ENCODE measurements at regions not wholly inside any gene's neighbourhood (a gene's known extent, or its start where the extent isn't known, plus 50 kb on each side); places are given as distances from the start of the nearest gene placed in this dataset.
"Not testable (repeated sequence)": the region's sequence is repeated elsewhere in the genome, so short reads cannot be mapped to it uniquely, and the experiment has no call there.

DNA sequence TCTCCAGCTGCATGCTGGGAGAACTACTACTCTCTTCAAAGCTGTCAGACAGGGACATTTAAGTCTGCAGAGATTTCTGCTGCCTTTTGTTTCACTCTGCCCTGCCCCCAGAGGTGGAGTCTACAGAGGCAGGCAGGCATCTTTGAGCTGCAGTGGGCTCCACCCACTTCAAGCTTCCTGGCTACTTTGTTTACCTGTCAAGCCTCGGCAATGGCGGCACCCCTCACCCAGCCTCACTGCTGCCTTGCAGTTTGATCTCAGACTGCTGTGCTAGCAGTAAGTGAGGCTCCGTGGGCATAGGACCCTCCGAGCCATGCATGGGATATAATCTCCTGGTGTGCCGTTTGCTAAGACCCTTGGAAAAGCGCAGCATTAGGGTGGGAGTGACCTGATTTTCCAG is 61.7 kb downstream of the DMRTA1 start:
- not testable (repeated sequence) for DNase-seq

DNA sequence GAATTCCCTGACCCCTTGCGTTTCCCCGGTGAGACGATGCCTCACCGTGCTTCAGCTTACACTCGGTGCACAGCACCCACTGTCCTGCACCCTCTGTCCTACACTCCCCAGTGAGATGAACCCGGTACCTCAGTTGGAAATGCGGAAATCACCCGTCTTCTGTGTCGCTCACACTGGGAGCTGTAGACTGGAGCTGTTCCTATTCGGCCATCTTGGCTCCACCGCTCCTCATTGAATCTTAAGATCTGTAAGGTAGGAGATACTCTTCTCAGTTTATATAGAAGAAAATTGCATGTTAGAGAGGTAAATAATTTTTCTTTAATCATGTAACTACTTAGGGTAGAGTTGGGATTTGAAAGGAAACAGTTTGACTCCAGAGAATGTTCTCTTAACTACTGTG is 62.2 kb downstream of the DMRTA1 start:
- DNase-seq, result no peak

DNA sequence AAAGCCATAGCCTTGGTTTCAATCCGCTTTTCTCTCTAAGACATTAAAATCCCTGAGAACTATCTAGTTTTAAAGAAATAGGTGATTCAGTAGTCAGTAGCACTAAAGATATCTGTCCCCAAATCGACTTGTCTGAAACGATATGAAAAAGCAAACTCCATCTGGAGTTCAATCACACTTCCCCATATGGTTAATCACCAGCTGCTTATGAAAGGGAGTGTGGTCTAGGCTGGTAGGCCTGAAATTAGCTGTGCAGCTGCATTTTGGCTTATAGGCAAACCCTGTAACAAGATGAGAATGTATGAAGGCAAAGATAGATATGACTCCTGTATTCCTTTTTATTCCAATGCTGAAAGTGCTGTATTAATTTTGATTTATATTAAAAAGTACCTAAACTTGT is 65.9 kb downstream of the DMRTA1 start:
- no peak for DNase-seq

DNA sequence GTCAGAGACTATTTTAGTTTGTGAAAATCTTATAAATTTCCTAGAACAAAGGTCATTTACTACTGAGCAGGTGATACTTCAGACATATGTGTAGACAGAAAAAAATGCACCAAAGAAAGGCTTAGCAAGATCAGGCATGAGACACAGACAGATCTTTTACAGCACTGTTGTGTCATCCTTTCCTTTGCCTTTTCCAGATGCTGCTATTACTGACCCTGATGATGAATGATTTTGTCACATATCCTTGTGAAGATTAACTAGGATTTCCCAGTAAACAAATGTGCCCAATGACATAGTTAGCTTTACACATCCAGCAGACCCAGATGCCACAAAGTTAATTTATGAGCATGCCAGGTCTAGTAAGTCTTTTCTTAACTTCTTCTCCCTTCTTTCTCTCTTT is 68.2 kb downstream of the DMRTA1 start:
- DNase-seq, result no peak

DNA sequence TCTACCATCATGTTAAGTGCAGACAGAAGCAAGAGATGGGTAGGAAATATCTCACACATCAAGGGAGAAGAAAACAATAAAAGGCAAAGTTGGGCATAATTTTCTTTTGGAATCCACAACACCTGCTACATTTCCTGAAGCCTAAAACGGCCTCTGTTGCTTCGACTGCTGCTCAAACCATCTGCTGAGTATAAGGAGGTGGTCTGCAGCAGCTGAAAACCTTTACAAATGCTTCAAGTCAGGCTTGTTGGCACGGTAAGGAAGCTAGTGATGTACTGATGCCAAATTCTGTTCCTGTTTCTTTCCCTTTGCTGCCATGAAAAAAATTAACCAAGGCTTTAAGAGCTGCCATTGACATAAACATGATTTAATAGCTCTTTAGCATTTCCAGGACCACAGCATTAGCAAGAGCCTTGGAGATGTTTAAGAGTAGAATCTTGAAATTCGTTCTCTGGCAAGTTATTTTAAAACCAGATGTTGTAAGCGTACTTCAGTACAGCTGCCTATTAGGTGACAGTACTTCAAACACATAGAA is 75.6 kb downstream of the DMRTA1 start:
- no peak for DNase-seq

DNA sequence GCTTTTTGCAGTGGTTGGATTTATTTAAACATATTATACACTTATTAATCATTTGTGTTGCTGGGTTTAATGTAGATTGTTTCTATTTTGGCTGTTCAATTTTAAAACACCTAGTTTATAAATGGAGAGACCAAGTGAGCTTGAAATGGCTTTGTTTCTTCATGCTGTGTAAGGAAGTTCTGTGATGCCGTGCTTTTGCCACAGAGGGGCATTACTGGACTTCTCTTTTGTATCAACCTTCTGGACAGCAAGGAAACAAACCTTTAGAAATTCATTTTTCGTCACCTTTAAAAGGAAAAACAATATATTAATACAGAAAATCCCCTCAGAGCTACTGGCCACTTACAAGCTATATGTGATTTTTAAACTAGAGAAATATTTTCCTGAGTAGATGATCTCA is 81.9 kb downstream of the DMRTA1 start:
- no peak for DNase-seq

DNA sequence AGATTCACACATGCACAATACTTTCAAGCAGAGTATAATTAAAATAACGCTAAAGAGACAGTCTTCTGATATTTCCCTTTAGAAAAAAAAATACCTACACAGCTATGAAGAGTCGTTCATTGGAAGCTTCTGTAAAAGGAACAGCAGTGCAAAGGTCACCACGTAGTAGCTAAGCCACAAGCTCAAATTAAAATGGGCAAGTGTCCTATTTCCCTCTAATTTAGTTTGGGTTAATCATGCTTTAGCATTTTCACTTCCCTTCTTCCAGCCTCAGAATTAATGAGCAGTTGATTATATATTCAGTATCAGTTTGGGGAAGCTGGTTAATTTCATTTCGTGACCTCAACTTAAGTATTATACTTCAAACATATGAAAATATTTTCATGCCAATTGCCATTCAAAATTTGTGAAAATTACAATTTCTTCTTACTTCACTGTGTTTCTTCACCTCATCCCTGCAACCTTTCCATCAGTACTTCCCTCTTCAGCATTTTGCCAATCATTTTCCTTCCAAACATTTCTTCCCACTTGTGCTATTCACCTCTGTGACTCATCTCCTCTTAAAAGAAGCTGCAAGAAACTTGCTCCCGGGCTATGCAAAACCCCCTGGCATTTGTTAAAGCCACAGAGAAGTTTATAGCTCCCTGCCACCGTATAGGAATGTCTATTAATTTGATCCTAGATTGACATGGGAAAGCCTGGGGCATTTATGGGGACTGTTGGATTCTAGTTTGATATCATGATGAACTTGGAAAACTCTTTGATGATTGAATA is 83.0 kb downstream of the DMRTA1 start:
- no peak for DNase-seq

DNA sequence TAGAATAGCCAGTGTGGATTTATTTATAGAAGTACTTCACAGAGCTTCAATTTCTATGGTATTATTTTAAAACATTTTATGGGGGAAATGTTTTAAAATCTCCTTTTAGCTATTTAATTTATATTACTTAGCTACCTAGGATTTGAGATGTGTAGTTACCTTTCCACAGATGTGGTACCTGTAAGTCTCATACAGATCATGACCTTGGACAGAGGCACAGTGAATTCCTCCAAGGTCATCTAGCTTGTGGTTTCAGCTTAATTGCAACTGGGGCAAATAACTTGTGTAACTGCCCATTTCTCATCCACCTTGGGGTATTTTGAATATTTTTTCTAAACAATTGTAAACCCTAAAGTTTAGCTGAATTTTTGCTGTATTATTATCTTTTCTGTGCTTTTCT is 89.2 kb downstream of the DMRTA1 start:
- DNase-seq, result no peak

DNA sequence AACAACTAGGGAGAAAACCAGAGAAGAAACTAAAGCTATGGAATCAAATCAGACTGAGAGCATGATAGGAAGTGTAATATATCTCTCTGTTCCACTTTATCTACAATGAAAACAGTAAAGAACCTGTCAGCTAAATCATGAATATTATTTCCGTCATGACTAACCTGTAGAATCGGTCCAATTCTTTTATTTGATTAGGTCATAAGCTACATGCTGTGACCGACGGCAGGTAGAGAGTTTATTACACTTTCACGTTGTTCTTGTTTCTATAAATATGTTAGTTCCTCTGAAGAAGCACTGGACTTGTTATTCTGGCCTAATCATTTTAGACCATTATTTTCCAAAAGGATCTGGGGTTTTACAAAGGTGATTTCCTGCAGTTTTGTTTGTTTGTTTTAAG is 91.1 kb downstream of the DMRTA1 start:
- DNase-seq, result no peak

DNA sequence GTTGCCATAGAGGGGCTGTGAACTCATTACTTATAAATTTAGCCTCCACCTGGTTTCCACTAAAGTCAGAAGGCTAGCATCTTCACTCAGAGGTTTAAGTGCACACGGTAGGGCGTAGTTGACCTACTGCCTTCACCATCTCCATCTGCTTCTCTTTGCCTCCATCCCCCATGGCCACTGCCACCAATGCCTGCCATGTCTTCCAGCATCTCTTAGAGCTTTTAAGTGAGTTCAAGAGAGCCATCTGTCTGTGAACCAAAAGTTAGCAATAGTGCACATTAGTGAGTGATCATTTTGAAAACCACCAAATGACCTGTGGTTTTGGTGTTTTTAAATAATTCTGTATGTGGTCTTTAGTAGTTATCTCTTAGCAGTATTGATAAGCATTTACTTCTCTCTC is 102.0 kb downstream of the DMRTA1 start:
- no peak for DNase-seq

DNA sequence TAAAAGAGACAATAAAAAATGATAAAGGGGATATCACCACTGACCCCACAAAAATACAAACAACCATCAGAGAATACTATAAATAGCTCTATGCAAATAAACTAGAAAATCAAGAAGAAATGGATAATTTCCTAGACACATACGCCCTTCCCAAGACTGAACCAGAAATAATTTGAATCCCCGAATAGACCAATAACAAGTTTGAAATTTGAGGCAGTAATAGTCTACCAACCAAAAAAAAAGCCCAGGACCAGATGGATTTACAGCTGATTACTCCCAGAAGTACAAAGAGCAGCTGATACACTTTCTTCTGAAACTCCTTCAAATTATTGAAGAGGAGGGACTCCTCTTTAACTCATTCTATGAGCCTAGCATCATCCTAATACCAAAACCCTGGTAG is 128.1 kb downstream of the DMRTA1 start:
- no peak for DNase-seq

DNA sequence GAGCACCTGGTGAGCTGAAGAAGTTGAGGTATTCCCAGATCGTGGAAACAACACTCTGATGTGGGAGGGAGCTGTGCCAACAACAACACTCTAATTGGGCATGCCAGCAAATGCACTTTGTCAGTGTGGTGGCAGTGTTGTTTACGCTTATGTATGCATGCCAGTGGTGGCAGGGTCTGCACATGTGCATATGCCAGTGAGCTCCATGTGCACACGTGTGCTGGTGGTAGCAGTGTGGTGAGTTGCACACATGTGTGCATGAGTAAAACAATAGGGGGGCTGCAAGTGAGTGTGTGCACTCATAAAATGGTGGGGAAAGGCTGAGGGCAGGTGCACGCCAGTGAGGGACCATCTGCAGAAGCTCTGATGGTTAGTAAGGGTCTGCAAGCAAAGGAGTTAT is 134.2 kb downstream of the DMRTA1 start:
- no peak for DNase-seq

DNA sequence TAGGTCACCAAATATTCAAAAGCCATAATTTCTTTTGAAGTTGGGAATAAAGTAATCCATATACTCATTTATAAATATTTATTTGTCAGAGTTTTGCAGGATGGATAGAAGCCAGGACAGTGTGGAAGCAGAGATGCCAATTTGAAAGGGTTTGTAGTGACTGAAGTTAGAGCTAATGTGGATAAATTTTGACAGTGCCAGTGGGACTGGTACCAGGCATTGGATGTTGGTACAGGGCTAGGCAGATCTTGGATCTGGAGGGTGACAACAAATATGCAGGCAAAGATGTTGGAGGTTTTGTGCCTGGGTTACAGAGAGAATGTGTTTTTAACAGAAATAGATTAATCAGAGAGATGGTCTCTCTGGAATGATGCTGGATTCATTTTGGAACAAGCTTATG is 135.6 kb downstream of the DMRTA1 start:
- no peak for DNase-seq

DNA sequence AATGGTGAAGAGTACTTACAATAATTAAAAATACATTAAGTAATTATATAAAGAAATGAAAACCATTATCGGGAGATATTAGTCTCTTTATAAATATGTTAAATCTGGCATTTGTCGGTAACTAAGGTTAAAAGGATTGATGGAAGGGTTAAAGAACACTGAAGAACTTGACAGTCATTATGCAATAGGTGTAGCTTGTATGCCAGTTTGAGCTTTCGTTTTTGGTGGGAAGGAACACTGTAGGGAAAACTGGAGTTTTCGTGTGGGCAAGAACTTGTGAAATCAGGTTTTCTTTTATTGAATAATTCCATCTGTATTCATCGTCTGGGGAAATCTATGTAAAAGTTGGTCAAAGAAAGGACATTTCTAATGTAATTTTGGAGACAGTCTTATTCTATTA is 142.3 kb downstream of the DMRTA1 start:
- DNase-seq, result no peak

DNA sequence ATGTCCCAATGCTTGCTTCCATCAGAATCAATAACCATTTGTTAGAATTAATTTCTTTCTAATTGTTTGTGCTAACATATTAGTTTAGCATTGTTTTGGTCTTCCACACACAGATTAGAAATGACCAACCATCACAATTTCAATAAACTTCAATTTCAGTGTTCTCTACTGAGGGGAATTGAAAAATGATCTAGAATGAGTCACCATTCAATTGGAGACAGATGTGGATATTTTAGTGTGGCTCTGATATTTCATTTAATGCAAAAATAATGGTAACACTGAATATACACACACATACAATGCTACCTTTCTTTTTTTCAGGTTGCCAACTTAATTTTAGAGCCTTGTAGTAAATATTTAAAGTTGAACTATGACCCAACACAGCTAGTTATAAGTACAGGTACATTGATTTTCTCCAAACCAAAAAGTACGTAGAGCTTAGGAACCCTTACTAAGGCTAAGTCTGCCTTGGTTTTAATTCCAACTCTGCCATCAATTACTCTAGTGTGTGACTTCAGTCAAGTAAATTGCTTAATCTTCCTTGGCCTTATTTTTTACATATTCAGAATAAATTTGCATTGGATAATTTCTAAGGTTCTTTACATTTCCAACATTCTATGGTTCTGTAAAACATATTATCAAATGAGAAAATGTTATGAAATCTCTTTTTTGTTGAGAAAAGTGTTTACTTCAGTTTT is 143.9 kb downstream of the DMRTA1 start:
- DNase-seq, result no peak

DNA sequence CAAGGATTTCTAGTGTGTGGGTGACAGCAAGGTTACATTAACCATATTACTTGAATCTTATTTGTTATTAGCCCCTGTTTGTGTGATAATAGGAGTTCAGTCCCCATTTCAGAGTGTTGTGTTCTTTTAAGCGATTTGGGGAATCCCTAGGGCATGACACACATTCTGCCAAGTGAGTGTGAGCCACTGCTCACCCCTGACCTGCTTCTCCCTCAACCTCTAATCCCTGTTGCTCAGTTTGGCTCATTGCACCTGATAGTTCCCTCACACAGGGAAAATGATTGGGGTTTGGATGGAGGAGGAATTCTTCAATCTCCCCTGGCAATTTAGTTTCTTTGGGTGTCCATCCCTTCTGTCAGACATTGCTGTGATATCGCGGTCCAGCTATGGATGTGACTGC is 149.2 kb downstream of the DMRTA1 start:
- DNase-seq, result no peak

DNA sequence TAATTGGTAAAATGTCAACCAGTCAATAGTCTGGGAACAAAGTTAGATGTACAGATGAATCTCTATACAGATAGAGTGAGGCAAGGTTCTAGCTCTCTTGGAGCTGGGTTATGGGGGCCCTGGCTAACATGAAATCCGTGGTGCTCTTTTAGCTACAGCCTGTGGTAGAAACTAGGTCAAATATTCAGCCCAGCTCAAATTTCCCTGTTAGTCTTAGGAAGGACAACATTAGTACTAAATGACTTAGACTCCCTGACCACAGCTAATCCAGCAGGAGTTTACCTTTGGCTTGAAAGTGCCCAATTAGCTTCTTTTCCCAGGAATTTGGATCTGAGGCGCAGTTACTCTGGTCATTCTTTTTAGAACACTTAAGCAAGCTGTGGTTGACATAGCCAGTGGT is 170.5 kb downstream of the DMRTA1 start:
- no peak for DNase-seq

DNA sequence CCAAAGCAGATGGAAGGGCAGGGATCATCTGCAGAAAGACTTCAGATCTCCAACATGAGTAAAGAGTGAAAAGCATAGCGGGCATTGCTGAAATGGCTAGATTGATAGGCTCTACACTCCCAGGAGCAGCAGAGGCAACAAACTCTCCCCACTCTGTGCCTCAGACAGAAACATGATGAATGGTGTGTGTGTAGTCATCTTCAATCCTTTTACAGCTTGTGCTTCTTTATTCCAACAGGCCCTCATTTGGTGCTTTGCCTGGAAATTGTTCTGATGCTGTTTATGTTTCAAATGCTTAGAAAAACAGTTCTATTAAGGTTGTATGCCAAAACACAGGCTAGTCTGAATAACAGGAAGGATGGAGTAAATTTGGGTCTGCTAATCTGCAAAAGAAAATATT is 176.2 kb downstream of the DMRTA1 start:
- DNase-seq, result no peak

DNA sequence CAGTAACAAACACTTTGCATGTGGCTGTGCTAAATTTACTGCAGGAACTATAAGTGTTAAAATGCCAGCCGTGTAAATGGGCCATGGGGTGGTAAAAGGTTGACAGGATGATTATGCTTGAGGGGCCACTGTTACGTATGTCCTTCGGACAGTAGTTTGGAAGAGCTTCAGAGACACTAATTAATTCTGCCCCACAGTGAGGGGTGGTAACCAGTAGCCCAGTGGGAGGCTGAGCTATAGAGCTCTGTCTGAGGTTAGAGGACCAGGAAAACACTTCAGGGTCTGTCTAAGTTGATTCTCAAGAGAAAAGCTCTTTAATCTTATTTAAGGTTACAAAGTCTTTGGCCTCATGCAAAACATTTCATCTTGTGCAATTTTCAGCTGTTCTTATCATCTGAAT is 176.6 kb downstream of the DMRTA1 start:
- DNase-seq, result no peak

DNA sequence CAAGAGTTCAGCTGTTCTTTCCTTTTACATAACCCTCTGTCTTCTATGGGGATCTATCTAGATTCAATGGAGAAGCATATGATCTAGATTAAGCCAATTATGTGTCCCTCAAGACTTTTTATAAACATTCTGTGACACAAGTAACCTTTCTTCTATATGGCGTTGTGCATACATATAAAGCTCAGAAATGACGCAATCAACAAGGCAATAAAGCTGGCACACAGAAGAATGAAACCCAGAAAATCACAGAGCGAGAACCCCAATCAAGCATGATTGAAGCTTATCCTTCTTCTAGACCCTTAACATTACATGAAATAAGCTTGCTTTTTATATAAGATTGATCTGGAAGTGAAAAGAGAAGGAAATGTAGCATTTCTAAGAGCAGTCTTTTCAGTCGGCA is 178.9 kb downstream of the DMRTA1 start:
- DNase-seq, result no peak

DNA sequence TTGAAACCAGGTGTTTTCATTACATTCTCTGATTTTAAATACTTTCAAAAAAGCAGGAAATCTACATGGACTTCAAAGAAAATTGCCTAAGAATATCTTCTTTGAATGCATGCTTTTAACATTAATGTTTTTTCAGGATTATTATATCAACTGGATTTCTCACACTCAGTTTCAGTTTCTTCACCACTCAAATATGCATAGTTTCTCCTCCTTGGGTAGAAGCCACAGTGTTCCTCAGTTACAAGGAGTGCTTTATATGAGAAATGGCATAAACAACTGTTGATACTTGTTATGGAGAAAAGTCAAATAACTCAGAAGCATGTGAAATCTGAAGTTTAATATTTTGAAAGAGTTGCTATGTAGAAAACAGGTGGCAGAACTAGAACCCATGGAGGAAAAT is 196.9 kb downstream of the DMRTA1 start:
- DNase-seq, result no peak

DNA sequence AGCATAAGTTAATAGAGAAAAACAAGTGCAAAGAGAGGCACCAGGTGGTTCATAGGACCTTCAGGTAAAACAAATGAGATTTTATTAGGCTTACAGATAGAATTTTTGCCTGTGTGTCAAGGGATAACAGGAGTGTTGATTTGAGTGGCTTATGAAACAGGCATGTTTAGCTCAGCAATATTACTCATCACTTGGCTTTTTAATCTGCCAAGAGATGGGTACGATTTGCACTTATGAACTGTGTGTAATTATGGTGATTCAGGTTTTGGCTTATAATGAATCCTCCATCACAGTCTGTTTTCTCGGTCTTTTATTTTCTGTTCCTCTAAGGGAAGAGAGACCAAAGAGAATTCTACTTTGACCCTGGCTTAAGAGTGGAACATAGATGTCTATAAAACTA is 199.3 kb downstream of the DMRTA1 start:
- DNase-seq, result no peak

DNA sequence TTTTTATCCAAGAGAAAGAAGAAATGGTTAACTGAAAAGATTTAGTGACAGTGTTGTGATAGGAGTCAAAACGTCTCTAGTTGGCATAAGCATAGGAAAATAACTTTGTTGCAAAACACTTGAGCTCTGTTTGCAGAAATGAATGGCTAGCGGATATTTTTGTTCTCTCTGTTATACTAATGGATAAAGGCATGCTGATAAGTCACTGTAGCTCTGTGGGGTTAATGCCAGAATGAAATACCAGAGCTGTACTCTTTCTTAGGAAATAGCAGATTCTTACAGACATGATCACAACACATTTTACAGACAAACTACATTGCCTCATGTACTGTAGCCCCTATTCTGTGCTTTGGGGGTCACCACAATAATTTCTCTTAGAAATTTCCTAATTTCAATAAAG is 202.8 kb downstream of the DMRTA1 start:
- no peak for DNase-seq

DNA sequence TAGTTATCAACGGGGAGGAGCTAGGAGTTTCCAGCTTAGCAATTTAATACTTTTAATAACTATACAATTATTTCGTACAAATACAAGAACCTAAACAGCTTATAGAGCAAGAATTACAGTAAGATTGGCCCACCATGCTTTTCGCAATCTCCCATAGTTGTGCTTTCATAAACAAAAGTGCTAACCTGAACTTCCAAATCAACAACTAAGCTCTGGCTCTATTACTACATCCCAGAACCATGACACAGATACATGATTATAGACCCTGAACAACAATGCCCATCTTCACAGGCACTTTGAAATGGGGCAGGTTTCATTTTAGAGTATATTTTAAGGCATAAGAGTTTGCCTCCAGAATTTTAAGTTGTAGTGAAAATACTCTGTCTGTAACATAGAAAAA is 203.5 kb downstream of the DMRTA1 start:
- no peak for DNase-seq

DNA sequence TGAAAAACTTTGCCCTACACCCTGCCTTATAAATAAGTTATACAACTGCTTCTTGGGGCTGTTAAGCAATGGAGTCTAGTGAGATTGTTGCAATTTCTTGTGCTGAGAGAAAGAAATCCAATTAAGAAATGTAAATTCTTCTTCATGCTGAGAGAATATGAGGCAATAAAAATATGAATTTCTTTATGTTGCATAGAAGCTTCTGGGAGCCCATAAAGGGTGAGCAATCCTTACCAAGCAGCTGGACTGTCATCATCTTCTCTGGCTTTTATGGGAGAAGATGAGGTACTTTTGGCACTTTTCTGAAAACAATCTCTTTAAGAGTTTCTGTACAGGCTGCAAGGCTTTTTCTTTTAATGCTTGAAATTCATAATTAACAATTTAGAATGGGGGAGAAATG is 204.3 kb downstream of the DMRTA1 start:
- no peak for DNase-seq
